ENCODE measurements at regions not wholly inside any gene's neighbourhood (a gene's known extent, or its start where the extent isn't known, plus 50 kb on each side); places are given as distances from the start of the nearest gene placed in this dataset.

GRCh38 chr15:38861108-38861507, 296.5 kb upstream of the RASGRP1 start:
- no peaks in the 10 kb centered on the region for H3K36me3 ChIP-seq (ENCODE audit: insufficient read depth, insufficient read length, low read length)
- no peak for DNase-seq (ENCODE audit: low read depth, low spot score)
- H3K9ac ChIP-seq (ENCODE audit: insufficient read length, low read depth), result no peak overlapping the region
- no peaks in the 10 kb centered on the region for H3K27me3 ChIP-seq (ENCODE audit: insufficient read depth, insufficient read length)
- H3K9me3 ChIP-seq (ENCODE audit: insufficient read depth, low read length), result no peaks in the 10 kb centered on the region
- H3K4me1 ChIP-seq (ENCODE audit: insufficient read depth, insufficient read length), result no peaks in the 10 kb centered on the region
- no peak overlapping the region for H3K4me3 ChIP-seq (ENCODE audit: insufficient read length, low read depth)
- no peak for TF ChIP-seq ZNF274 (IDR thresholded peaks at IDR 0.05; ENCODE audit: low read depth, low read length)
- TF ChIP-seq SUZ12 (IDR thresholded peaks at IDR 0.05; ENCODE audit: extremely low read depth, insufficient read depth, insufficient read length), result no peak
- no peak for TF ChIP-seq YY1 (IDR thresholded peaks at IDR 0.05; ENCODE audit: insufficient read depth, insufficient read length)

GRCh38 chr15:38862099-38862498, 297.5 kb upstream of the RASGRP1 start:
- no peaks in the 10 kb centered on the region for H3K27me3 ChIP-seq (ENCODE audit: insufficient read depth, insufficient read length)
- no peaks in the 10 kb centered on the region for H3K9me3 ChIP-seq (ENCODE audit: insufficient read depth, low read length)
- H3K4me1 ChIP-seq (ENCODE audit: insufficient read depth, insufficient read length), result no peaks in the 10 kb centered on the region
- H3K4me3 ChIP-seq (ENCODE audit: insufficient read length, low read depth), result no peak overlapping the region
- DNase-seq (ENCODE audit: low read depth, low spot score), result no peak
- H3K9ac ChIP-seq (ENCODE audit: insufficient read length, low read depth), result no peak overlapping the region
- TF ChIP-seq SUZ12 (IDR thresholded peaks at IDR 0.05; ENCODE audit: extremely low read depth, insufficient read depth, insufficient read length), result no peak
- no peak for TF ChIP-seq YY1 (IDR thresholded peaks at IDR 0.05; ENCODE audit: insufficient read depth, insufficient read length)
- TF ChIP-seq ZNF274 (IDR thresholded peaks at IDR 0.05; ENCODE audit: low read depth, low read length), result no peak
- H3K36me3 ChIP-seq (ENCODE audit: insufficient read depth, insufficient read length, low read length), result no peaks in the 10 kb centered on the region

- no peak for TF ChIP-seq SUZ12 (IDR thresholded peaks at IDR 0.05; ENCODE audit: extremely low read depth, insufficient read depth, insufficient read length)
- TF ChIP-seq YY1 (IDR thresholded peaks at IDR 0.05; ENCODE audit: insufficient read depth, insufficient read length), result no peak
- TF ChIP-seq ZNF274 (IDR thresholded peaks at IDR 0.05; ENCODE audit: low read depth, low read length), result no peak
- no peaks in the 10 kb centered on the region for H3K27me3 ChIP-seq (ENCODE audit: insufficient read depth, insufficient read length)
- H3K9me3 ChIP-seq (ENCODE audit: insufficient read depth, low read length), result no peaks in the 10 kb centered on the region
- H3K4me1 ChIP-seq (ENCODE audit: insufficient read depth, insufficient read length), result no peaks in the 10 kb centered on the region
- DNase-seq (ENCODE audit: low read depth, low spot score), result no peak
- no peaks in the 10 kb centered on the region for H3K36me3 ChIP-seq (ENCODE audit: insufficient read depth, insufficient read length, low read length)
- H3K4me3 ChIP-seq (ENCODE audit: insufficient read length, low read depth), result no peak overlapping the region
- no peak overlapping the region for H3K9ac ChIP-seq (ENCODE audit: insufficient read length, low read depth)
Observed at GRCh38 chr15:38863381-38863780, 298.8 kb upstream of the RASGRP1 start.

- TF ChIP-seq ZNF274 (IDR thresholded peaks at IDR 0.05; ENCODE audit: low read depth, low read length) (no peak), SUZ12 (IDR thresholded peaks at IDR 0.05; ENCODE audit: extremely low read depth, insufficient read depth, insufficient read length) (no peak), YY1 (IDR thresholded peaks at IDR 0.05; ENCODE audit: insufficient read depth, insufficient read length) (no peak)
- no peaks in the 10 kb centered on the region for H3K9me3 ChIP-seq (ENCODE audit: insufficient read depth, low read length)
- no peak for DNase-seq (ENCODE audit: low read depth, low spot score)
- no peaks in the 10 kb centered on the region for H3K27me3 ChIP-seq (ENCODE audit: insufficient read depth, insufficient read length)
- H3K4me3 ChIP-seq (ENCODE audit: insufficient read length, low read depth), result no peak overlapping the region
- no peaks in the 10 kb centered on the region for H3K36me3 ChIP-seq (ENCODE audit: insufficient read depth, insufficient read length, low read length)
- H3K4me1 ChIP-seq (ENCODE audit: insufficient read depth, insufficient read length), result no peaks in the 10 kb centered on the region
- no peak overlapping the region for H3K9ac ChIP-seq (ENCODE audit: insufficient read length, low read depth)
Observed at GRCh38 chr15:38864122-38864521, 299.5 kb upstream of the RASGRP1 start.

GRCh38 chr15:38864827-38865581, 300.4 kb upstream of the RASGRP1 start:
- Histone ChIP-seq H3K9ac (ENCODE audit: insufficient read length, low read depth) (no peak overlapping the region), H3K4me3 (ENCODE audit: insufficient read length, low read depth) (no peak overlapping the region), H3K27me3 (ENCODE audit: insufficient read depth, insufficient read length) (no peaks in the 10 kb centered on the region), H3K9me3 (ENCODE audit: insufficient read depth, low read length) (no peaks in the 10 kb centered on the region), H3K36me3 (ENCODE audit: insufficient read depth, insufficient read length, low read length) (no peaks in the 10 kb centered on the region), H3K4me1 (ENCODE audit: insufficient read depth, insufficient read length) (no peaks in the 10 kb centered on the region)
- no peak for DNase-seq (ENCODE audit: low read depth, low spot score)
- TF ChIP-seq YY1 (IDR thresholded peaks at IDR 0.05; ENCODE audit: insufficient read depth, insufficient read length) (no peak), ZNF274 (IDR thresholded peaks at IDR 0.05; ENCODE audit: low read depth, low read length) (no peak), SUZ12 (IDR thresholded peaks at IDR 0.05; ENCODE audit: extremely low read depth, insufficient read depth, insufficient read length) (no peak)

GRCh38 chr15:38867556-38867955, 302.9 kb upstream of the RASGRP1 start:
- Histone ChIP-seq H3K36me3 (ENCODE audit: insufficient read depth, insufficient read length, low read length) (no peaks in the 10 kb centered on the region), H3K4me1 (ENCODE audit: insufficient read depth, insufficient read length) (no peaks in the 10 kb centered on the region), H3K27me3 (ENCODE audit: insufficient read depth, insufficient read length) (no peaks in the 10 kb centered on the region), H3K9ac (ENCODE audit: insufficient read length, low read depth) (no peak overlapping the region), H3K9me3 (ENCODE audit: insufficient read depth, low read length) (no peaks in the 10 kb centered on the region; the same call in 1 of the 2 replicates), H3K4me3 (ENCODE audit: insufficient read length, low read depth) (no peak overlapping the region)
- DNase-seq (ENCODE audit: low read depth, low spot score), result no peak
- no peak for TF ChIP-seq SUZ12 (IDR thresholded peaks at IDR 0.05; ENCODE audit: extremely low read depth, insufficient read depth, insufficient read length)
- TF ChIP-seq YY1 (IDR thresholded peaks at IDR 0.05; ENCODE audit: insufficient read depth, insufficient read length), result no peak
- no peak for TF ChIP-seq ZNF274 (IDR thresholded peaks at IDR 0.05; ENCODE audit: low read depth, low read length)

GRCh38 chr15:38868326-38869114, 303.9 kb upstream of the RASGRP1 start:
- Histone ChIP-seq H3K9ac (ENCODE audit: insufficient read length, low read depth) (no peak overlapping the region), H3K9me3 (ENCODE audit: insufficient read depth, low read length) (no peaks in the 10 kb centered on the region; the same call in 1 of the 2 replicates)
- no peak for DNase-seq (ENCODE audit: low read depth, low spot score)

More at GRCh38 chr15:38868326-38869114, 303.9 kb upstream of the RASGRP1 start:
- no peaks in the 10 kb centered on the region for H3K36me3 ChIP-seq (ENCODE audit: insufficient read depth, insufficient read length, low read length)
- no peaks in the 10 kb centered on the region for H3K27me3 ChIP-seq (ENCODE audit: insufficient read depth, insufficient read length)
- H3K4me3 ChIP-seq (ENCODE audit: insufficient read length, low read depth), result no peak overlapping the region
- no peak for TF ChIP-seq YY1 (IDR thresholded peaks at IDR 0.05; ENCODE audit: insufficient read depth, insufficient read length)
- TF ChIP-seq SUZ12 (IDR thresholded peaks at IDR 0.05; ENCODE audit: extremely low read depth, insufficient read depth, insufficient read length), result no peak
- no peak for TF ChIP-seq ZNF274 (IDR thresholded peaks at IDR 0.05; ENCODE audit: low read depth, low read length)
- H3K4me1 ChIP-seq (ENCODE audit: insufficient read depth, insufficient read length), result no peaks in the 10 kb centered on the region
